ENCODE measurements at regions not wholly inside any gene's neighbourhood (a gene's known extent, or its start where the extent isn't known, plus 50 kb on each side); places are given as distances from the start of the nearest gene placed in this dataset.

DNA sequence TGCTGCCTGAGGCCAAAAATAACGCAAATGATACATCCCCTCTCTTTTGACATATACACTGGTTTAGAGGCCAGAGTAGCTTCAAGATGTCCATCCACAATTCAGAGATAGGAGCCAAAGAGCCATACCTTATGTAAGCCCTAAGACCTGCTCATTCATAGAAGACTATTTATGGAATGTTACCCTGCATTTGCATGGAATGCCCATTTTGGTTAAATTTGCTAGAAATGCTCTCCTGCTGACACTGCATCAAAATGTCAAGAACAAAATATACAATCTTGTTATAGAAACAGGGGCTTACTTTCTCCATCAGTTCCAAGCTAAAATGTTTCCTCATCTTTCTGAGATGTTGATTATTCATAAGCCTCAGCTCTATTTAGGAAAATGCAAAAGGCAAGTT lies 183.3 kb upstream of the CDKN3 start:
- no peak for FAIRE-seq

- no peak for FAIRE-seq
Observed at GRCh38 chr14:54216827-54217226, 180.0 kb upstream of the CDKN3 start.

DNA sequence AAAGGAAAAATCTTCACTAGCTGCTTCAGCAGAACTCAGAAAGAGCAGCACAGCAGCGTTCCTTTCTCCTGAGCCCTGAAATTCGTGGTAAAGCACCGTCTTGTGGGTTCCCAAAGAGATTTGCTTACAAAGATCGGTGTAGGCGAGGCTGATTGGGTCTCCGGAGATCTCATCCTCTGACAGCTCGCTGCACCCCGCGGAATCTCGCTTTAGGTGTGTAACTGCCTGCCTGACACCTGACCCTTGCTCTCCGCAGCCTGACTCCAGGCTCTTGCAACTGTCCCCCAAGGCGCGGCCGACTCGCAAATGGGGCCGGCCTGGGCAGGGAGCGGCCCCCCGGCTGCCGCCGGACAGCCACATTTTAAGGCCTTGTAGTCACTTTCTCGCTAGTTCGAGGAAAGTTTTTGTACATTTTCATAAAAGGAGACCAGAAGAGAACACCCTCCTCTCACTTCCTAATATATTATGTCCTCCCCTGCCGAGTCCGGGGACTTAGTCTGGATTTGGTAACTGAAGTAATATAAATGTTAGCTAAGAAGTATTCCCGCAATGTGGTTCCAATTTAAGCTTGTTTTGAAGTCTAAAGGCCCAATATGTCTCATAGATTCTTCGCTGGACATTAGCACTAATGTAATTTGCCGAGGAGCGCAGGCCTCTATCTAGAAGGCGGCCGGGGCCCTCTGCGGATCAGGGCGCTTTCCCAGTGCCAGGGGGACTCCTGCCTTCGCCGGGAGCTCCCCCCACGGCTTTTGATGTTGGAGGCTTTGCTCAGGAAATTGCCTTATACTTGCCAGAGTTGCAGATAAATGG lies 177.3 kb upstream of the CDKN3 start:
- FAIRE-seq, result peak; percentile 25

DNA sequence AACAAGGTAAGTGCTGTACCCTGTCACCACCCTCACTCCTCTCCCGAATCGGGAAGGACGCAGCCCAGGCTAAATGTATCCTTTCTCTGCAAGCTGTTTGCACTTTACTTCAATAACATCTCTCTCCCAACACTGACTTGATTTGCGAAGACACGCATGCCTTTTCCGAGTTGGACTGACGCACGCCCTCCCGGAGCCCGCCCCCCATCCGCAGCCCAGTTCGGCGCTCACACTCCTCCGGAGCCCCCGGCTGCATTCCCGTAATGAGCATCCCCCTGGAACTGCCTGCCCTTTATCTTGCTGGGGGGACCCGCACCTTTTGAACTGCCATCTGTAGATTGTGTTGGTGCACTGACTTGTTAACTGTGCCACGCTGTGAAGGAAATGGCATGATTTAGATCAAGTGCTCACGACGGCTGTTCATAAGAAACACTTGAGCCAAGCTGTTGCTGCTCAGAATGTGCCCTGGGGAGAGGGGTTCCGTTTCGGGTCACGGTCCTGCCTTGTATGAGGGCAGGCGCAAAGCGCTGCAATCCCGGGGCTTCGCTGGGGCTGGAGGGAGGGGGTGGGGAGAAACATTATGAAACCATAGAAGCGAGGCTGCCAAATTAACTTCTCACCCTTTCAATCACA lies 176.6 kb upstream of the CDKN3 start:
- FAIRE-seq, result no peak

- FAIRE-seq, result peak; percentile 98
Observed at GRCh38 chr14:54220704-54221431, 175.9 kb upstream of the CDKN3 start.

DNA sequence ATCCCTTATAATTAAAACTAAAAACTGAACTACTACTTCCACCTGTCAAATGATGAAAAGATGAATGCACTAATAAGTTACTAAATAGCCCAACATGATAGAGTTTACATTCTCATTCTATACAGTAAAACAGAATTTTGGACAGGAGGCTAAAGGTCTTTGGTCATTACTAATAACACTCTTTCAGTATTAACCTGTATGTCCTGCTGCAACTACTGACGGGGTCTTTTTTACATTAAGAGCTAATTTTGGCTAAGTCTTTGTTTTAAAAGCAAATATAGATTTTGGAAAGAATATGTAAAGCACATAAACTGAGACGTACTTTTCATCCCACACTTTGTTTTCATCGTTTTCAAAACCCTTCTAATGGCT lies 175.4 kb upstream of the CDKN3 start:
- FAIRE-seq, result no peak

GRCh38 chr14:54221971-54222370 lies 174.8 kb upstream of the CDKN3 start:
- no peak for FAIRE-seq

DNA sequence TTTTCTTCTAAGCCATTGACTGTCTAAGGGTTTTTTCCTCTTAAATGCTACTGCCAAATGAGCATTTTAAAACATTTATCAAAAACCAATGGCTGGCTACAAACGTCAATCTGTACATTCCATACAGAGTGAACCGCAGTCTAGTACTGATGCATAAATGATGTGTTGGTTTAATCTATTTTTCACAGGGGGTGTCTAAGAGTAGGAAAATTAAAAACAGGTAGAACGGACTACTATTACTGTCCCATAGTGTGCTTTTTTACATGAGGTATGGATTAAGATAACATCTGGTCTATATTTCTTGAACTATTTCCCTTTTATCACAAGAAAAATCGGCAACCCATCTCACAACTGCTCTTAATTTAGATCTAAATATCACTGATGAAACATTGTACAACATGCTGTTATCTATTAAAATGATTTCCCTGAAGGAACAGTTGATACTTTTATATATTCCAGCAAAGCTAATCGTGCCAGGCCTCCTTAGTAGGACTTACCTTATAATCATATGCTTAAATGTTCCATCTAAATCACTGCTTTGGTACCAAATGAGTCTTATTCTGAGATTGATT lies 172.9 kb upstream of the CDKN3 start:
- FAIRE-seq, result no peak

GRCh38 chr14:54225457-54226060 lies 171.2 kb upstream of the CDKN3 start:
- FAIRE-seq, result no peak

- peak; percentile 88 for FAIRE-seq
Observed at GRCh38 chr14:54226103-54226502, 170.7 kb upstream of the CDKN3 start.

DNA sequence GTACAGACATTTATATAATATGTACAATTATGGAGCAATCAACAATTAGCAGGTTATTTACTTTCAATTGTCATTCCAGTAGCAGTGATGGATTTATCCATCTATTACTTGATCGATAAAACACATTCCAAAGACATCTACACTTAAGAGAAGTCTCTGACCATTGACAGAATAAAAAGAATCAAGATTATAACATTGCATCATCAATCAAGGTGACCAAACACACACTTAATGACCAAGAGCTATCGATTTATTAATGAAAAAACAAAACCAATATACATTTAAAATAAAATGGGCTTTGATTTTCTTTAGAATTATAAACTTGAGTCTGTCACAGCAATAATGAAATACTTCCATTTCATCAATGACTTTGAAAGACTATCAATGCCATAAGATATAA lies 170.2 kb upstream of the CDKN3 start:
- no peak for FAIRE-seq

DNA sequence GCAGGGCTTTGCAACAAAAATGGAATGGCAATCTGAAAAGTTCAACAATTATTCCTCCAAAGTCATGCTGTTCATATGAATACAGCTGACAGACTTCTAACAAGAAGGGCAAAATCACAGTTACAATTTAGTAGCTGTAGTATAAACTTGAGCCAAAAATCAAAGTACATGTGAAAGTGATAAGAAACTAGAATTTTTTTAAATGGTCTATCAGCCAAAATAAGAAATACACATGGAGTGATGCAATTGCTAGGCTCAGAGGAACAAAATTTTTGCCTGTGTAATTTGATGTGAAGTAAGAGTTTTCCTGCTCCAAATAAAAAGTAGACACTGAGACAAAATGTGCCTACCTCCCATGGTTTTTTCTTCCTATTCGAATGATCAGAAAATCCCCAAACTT lies 167.7 kb upstream of the CDKN3 start:
- FAIRE-seq, result peak; percentile 29

- no peak for FAIRE-seq
Observed at GRCh38 chr14:54230645-54231044, 166.2 kb upstream of the CDKN3 start.

DNA sequence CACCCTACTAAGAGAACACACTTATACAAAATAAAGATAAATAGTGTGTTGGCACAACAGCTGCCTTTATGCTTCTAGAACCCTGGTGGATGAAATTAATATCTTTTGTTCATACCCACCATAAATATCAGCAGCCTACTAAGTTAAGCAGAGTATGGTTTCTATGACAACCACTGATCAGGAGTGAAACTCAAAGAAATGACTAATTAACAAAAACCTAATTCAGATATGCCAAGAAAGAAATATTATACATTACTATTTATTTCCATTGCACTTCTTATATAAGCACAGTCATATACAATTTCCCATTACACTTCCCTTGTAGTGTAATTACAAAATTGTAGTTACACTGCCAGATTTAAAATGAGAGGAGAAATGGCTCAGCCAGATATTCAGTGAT lies 164.1 kb upstream of the CDKN3 start:
- FAIRE-seq, result no peak

DNA sequence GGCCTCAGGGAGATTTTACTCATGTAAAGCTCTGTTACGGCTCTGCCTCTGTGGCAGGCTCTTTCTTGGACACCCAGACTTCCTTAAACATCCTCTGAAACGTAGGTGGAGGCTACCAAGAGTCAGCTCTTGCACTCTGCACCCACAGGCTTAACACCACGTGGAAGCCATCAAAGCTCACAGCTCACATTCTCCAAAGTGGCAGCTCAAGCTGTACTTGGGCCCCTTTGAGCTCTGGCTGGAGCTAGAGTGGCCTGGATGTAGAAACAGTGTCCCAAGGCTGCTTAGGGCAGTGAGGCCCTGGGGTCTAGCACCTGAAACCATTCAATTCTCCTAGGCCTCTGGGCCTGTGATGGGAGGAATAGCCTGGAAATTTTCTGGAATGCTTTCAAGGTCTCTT lies 155.3 kb upstream of the CDKN3 start:
- FAIRE-seq, result no peak

- no peak for FAIRE-seq
Observed at GRCh38 chr14:54251356-54251755, 145.5 kb upstream of the CDKN3 start.

DNA sequence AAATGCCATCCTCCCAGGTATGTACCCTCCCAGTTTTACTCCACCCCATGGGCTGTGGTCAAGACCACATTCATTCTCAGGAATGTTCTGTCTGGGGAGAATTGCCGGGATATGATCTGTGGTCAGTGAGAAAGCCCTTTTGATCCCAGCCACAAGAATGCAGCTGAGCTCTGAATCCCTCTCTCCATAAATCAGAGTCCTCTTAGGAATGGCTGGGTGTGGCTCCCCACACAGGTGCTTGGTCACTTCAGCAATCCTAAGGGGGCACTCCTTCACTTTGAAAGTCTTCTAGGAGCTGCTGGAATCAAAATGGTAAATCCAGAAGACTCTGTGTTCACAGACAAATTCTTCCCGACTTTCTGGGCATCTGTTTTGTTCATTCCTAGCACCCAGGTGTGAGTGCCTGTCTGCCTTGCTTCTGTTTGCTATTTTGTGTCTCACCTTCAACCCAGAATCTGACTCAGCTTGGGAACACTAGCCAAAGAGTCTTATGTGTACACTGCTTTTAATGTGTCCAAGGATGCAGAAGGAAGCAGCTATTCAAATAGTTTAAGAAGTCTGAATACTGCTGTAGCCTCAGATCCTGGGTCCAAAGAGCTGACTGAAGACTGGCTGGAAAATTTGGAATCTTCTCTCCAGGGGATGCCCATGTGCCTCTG lies 144.6 kb upstream of the CDKN3 start:
- no peak for FAIRE-seq

- FAIRE-seq, result no peak
Observed at GRCh38 chr14:54253195-54253947, 143.4 kb upstream of the CDKN3 start.

- no peak for FAIRE-seq
Observed at GRCh38 chr14:54256156-54256555, 140.7 kb upstream of the CDKN3 start.

- FAIRE-seq, result no peak
Observed at GRCh38 chr14:54257424-54257823, 139.4 kb upstream of the CDKN3 start.

GRCh38 chr14:54258382-54258781 lies 138.4 kb upstream of the CDKN3 start:
- FAIRE-seq, result no peak

DNA sequence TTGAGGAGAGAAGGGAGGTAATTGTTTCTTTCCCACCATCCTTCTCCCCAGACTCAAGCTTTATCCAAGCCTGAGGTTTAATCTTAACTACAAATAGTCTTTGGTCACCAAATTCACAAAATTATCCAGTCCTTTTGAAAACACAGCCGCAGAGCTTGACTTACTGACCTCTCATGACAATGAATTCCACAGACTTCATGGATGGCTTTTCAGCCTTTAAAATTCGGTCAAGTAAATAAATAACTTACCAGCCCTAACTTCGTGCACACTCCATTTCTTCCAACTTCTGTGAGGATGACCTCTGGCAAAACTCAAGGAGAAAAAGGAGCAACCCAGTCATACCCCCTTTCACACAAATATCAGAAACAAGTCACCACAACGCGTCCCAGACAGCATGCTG lies 137.0 kb upstream of the CDKN3 start:
- no peak for FAIRE-seq

All from TTC549 (cell line).